Vagina (tissue), 2 donors: ENCODE measurements at regions not wholly inside any gene's neighbourhood (a gene's known extent, or its start where the extent isn't known, plus 50 kb on each side); places are given as distances from the start of the nearest gene placed in this dataset.

Experiments
- DNase-seq, 2 donors: peaks; one replicate each; pipeline ENCODE4 v3.0.0-alpha.2; 2017; ENCODE audit errors: extremely low spot score in 2 of 2
- H3K27ac ChIP-seq: fragments of 200-600 bp; sonication (generic); one replicate; pipeline ENCODE4 v1.5.1; 2019
- H3K27me3 ChIP-seq: fragments of 200-600 bp; sonication (generic); one replicate; pipeline ENCODE4 v1.5.1; 2019
- H3K36me3 ChIP-seq, 2 donors: fragments of 200-600 bp; sonication (generic); one replicate each; pipeline ENCODE4 v1.5.1; 2017 to 2019
- H3K4me1 ChIP-seq: fragments of 200-600 bp; sonication (generic); one replicate; pipeline ENCODE4 v1.5.1; 2019
- H3K4me3 ChIP-seq, 2 donors: fragments of 200-600 bp; sonication (generic); 1 replicate in 1 of 2; 2 replicates in 1 of 2; pipeline ENCODE4 v1.5.1; 2016 to 2019
- H3K9me3 ChIP-seq: fragments of 200-600 bp; sonication (generic); one replicate; pipeline ENCODE4 v1.5.1; 2019
- POLR2A ChIP-seq, 2 donors: fragments of 450-650 bp; IDR thresholded peaks; one replicate each; pipeline ENCODE4 v1.6.1; 2017; ENCODE audit warnings: antibody characterized with exemption in 2 of 2, mild to moderate bottlenecking in 2 of 2, moderate library complexity in 2 of 2
- POLR2AphosphoS5 ChIP-seq, 2 donors: sonication (generic); formaldehyde crosslinking; IDR thresholded peaks; one replicate each; pipeline ENCODE4 v1.9.0; 2017; ENCODE audit warnings: antibody characterized with exemption in 2 of 2, mild to moderate bottlenecking in 2 of 2, low read depth in 1 of 2; ENCODE audit not compliant: insufficient read depth in 1 of 2
- intact Hi-C: fragments of 100-400 bp; cut with DNase I; formaldehyde crosslinking; loops from one replicate; pipeline ENCODE4 v1.15.1; 2023
- TF ChIP-seq, protein P1 (sequence below), 3 experiments: fragments of 450-650 bp in 2 of 3; fragments of 200-600 bp in 1 of 3; sonication (generic) in 1 of 3; IDR thresholded peaks; one replicate each; pipeline ENCODE4 v1.5.1; 2017 to 2019; ENCODE audit warnings: antibody characterized with exemption in 3 of 3, mild to moderate bottlenecking in 2 of 3, moderate library complexity in 2 of 3

DNA sequence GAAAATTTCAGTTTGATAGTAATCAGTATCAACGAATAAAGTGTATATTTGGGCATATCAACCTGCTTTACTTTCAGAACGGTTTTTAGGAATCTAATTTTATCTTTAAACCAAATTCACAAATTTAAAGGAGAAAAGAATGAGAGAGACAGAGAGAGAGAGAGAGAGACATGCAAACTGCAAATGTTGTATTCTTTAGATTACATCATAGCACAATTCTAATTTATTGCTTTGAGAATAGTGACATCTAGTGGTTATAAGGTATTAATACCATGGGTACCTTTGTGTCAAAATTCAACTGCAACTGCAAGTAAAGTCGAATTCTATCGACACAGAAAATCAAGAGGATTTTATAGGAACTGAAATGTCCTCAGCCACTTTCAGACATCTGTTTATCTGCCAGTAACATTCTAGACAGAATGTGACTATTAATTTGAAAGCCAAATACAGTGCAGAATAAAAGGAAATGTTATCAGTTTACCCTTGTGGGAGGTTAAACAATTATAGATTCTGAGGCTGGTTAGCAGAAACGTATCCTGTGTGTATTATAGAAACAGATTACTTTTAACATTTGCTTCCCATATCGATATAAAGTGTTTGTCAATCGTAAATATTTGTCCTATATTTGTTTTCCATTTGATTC lies 529.8 kb upstream of the VRK2 start:
- Histone ChIP-seq H3K27ac (no peak overlapping the region), H3K27me3 (no peaks in the 10 kb centered on the region), H3K9me3 (no peaks in the 10 kb centered on the region), H3K36me3 (no peaks in the 10 kb centered on the region), H3K4me3 (no peak overlapping the region), H3K4me1 (no peaks in the 10 kb centered on the region)
- no peak for DNase-seq
- intact Hi-C loops, result no loop called here
- TF ChIP-seq, protein P1, sequence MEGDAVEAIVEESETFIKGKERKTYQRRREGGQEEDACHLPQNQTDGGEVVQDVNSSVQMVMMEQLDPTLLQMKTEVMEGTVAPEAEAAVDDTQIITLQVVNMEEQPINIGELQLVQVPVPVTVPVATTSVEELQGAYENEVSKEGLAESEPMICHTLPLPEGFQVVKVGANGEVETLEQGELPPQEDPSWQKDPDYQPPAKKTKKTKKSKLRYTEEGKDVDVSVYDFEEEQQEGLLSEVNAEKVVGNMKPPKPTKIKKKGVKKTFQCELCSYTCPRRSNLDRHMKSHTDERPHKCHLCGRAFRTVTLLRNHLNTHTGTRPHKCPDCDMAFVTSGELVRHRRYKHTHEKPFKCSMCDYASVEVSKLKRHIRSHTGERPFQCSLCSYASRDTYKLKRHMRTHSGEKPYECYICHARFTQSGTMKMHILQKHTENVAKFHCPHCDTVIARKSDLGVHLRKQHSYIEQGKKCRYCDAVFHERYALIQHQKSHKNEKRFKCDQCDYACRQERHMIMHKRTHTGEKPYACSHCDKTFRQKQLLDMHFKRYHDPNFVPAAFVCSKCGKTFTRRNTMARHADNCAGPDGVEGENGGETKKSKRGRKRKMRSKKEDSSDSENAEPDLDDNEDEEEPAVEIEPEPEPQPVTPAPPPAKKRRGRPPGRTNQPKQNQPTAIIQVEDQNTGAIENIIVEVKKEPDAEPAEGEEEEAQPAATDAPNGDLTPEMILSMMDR (IDR thresholded peaks at IDR 0.05), result peak; percentile 9 to 46 (median 46)
- TF ChIP-seq POLR2A (IDR thresholded peaks at IDR 0.05) (no peak), POLR2AphosphoS5 (IDR thresholded peaks at IDR 0.05; ENCODE audit: insufficient read depth in 1 of 2, low read depth in 1 of 2) (no peak)

- no peaks in the 10 kb centered on the region for H3K4me1 ChIP-seq
- H3K9me3 ChIP-seq, result no peaks in the 10 kb centered on the region
- intact Hi-C loops, result no loop called here
- H3K4me3 ChIP-seq, result no peak overlapping the region
- no peaks in the 10 kb centered on the region for H3K36me3 ChIP-seq
- no peaks in the 10 kb centered on the region for H3K27me3 ChIP-seq
- TF ChIP-seq, protein P1 (IDR thresholded peaks at IDR 0.05), result no peak
- TF ChIP-seq POLR2A (IDR thresholded peaks at IDR 0.05), result no peak
- TF ChIP-seq POLR2AphosphoS5 (IDR thresholded peaks at IDR 0.05; ENCODE audit: insufficient read depth in 1 of 2, low read depth in 1 of 2), result no peak
- no peak for DNase-seq
- no peak overlapping the region for H3K27ac ChIP-seq
Measured at GRCh38 chr2:57523304-57523703, 523.3 kb upstream of the VRK2 start.

DNA sequence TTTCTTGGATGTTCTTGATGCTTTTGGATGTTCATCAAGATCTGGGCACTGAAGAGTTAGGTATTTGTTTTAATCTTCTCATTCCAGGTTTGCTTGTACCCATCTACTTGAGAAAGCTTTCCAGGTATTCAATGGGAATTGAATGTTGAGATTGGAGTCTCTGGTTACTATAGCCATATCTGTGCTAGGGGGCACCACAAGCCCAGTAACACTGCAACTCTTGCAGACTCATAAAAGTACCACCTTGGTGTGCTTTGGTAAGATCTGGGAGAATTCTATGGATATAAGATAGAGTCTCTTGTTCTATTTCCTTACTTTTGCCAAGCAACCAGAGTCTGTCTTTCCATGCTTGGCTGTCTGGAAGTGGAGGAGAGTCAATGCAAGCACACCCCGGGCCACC lies 518.9 kb upstream of the VRK2 start:
- H3K4me1 ChIP-seq, result no peaks in the 10 kb centered on the region
- TF ChIP-seq POLR2AphosphoS5 (IDR thresholded peaks at IDR 0.05; ENCODE audit: insufficient read depth in 1 of 2, low read depth in 1 of 2) (no peak), POLR2A (IDR thresholded peaks at IDR 0.05) (no peak)
- TF ChIP-seq, protein P1 (IDR thresholded peaks at IDR 0.05), result no peak
- no peaks in the 10 kb centered on the region for H3K27me3 ChIP-seq
- DNase-seq, result no peak
- intact Hi-C loops, result no loop called here
- no peak overlapping the region for H3K4me3 ChIP-seq
- H3K36me3 ChIP-seq, result no peaks in the 10 kb centered on the region
- H3K27ac ChIP-seq, result no peak overlapping the region
- no peaks in the 10 kb centered on the region for H3K9me3 ChIP-seq

DNA sequence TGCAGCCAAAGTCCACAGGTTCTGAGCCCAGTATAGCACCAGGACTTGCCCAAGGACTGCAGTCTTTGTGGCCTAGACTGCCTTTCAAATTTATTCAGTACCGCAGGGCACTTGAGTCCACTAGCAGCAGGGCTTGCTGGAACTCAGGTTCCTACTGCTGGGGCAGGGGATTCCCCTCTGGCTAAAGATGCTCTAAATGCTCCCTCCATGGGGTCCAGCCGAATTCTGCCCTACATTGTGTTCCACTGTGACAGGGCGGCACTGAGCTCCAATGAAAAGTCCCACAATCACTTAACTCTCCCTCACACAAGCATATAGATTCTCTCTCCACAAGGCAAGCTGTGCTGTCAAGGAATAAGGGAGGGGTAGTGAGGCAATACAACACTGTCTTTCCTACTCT lies 518.1 kb upstream of the VRK2 start:
- intact Hi-C loops, result no loop called here
- H3K36me3 ChIP-seq, result no peaks in the 10 kb centered on the region
- H3K4me3 ChIP-seq, result no peak overlapping the region
- no peaks in the 10 kb centered on the region for H3K27me3 ChIP-seq
- H3K4me1 ChIP-seq, result no peaks in the 10 kb centered on the region
- no peaks in the 10 kb centered on the region for H3K9me3 ChIP-seq
- no peak overlapping the region for H3K27ac ChIP-seq
- no peak for DNase-seq
- TF ChIP-seq POLR2A (IDR thresholded peaks at IDR 0.05), result no peak
- TF ChIP-seq, protein P1 (IDR thresholded peaks at IDR 0.05), result no peak
- TF ChIP-seq POLR2AphosphoS5 (IDR thresholded peaks at IDR 0.05; ENCODE audit: insufficient read depth in 1 of 2, low read depth in 1 of 2), result no peak

DNA sequence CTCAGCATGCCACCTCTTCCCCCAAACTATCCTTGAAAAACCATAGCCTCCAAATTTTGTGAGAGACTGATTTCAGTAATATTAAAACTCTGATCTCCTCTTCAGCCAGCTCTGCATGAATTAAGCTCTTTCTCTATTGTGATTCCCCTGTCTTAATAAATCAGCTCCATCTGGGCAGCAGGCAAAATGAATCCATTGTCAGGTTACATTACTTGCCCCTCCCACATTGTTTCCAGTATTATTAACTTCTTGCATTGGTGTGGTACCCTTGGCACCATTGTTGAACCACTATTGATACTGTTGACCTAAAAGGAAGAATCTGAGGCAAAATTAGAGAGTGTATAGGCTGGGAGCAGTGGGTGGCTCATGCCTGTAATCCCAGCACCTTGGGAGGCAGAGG lies 512.2 kb upstream of the VRK2 start:
- TF ChIP-seq, protein P1 (IDR thresholded peaks at IDR 0.05), result no peak
- TF ChIP-seq POLR2AphosphoS5 (IDR thresholded peaks at IDR 0.05; ENCODE audit: insufficient read depth in 1 of 2, low read depth in 1 of 2) (no peak), POLR2A (IDR thresholded peaks at IDR 0.05) (no peak)
- no peak overlapping the region for H3K27ac ChIP-seq
- H3K36me3 ChIP-seq, result no peaks in the 10 kb centered on the region
- intact Hi-C loops, result no loop called here
- H3K27me3 ChIP-seq, result no peaks in the 10 kb centered on the region
- no peaks in the 10 kb centered on the region for H3K4me1 ChIP-seq
- H3K9me3 ChIP-seq, result no peaks in the 10 kb centered on the region
- no peak overlapping the region for H3K4me3 ChIP-seq
- no peak for DNase-seq
